GM18858 (cell line): ENCODE measurements at regions not wholly inside any gene's neighbourhood (a gene's known extent, or its start where the extent isn't known, plus 50 kb on each side); places are given as distances from the start of the nearest gene placed in this dataset.

Experiments
- ATAC-seq: cut with Tn5 transposase; IDR thresholded peaks from one replicate; pipeline ENCODE4 v1.9.1; 2021; ENCODE audit not compliant: unreplicated experiment

- no peak for ATAC-seq
Measured at GRCh38 chr3:117914540-117915100, 1120.0 kb downstream of the IGSF11 start.

- no peak for ATAC-seq
Measured at GRCh38 chr3:117916839-117917238, 1117.8 kb downstream of the IGSF11 start.

DNA sequence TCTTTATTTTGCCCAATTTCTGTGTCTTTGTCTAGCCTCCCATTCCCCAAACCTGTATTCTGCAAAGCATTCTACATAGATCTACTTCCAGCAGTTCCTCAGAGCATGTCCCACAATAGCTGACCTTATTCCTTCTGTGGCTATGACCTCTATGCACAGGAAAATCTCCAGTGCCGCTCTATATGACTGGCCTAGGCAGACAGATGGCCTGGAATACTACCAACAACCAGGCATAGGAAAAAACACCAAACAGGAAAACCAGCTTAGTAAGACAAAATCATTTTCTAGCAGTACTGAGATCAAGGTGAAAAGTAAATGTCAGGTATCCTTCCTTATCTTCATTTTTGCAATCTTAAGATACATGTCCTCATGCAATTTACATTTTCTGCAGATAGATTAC is 1115.0 kb downstream of the IGSF11 start:
- ATAC-seq: no peak

GRCh38 chr3:117920253-117920898 is 1114.3 kb downstream of the IGSF11 start:
- no peak for ATAC-seq

GRCh38 chr3:117921411-117921810 is 1113.2 kb downstream of the IGSF11 start:
- ATAC-seq: no peak

DNA sequence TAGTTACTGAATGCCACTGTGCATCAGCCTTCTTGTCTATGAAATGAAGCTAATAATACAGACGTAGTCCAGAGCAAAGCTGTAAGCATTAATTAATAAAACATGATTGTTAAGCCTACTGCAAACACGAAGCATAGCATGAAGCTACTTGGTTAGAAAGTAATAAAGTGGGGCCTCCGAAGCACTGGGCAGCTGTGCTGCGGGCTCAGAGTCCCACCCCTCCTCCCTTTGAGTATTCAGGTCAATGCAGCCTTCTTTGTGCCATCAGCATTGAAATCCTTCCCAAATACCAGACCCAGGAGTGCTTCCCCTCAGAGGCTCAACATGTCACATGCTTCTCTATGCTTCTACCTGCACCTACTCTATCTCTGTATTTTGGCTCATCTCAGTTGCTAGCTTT is 1112.6 kb downstream of the IGSF11 start:
- ATAC-seq: no peak

- ATAC-seq: no peak
Measured at GRCh38 chr3:117926819-117927218, 1107.8 kb downstream of the IGSF11 start.

GRCh38 chr3:117927825-117928224 is 1106.8 kb downstream of the IGSF11 start:
- no peak for ATAC-seq

DNA sequence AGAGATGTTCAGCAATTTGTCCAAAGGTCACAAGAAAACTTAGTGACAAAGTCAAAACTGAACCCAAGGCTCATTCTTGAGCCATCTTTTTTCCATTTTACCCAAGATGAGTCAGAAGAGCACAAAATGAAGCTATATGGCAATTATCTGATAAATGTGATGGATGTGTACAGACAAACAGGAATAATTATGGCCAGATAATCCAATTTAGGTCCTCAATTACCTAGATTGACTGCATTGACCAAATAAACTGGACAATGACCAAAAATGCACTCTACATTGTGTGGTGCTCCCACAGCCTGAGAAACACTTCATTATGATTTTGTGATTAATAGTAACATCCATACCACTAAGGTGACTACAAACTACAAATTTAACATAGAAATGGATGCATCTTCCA is 1105.8 kb downstream of the IGSF11 start:
- no peak for ATAC-seq

GRCh38 chr3:117932441-117932840 is 1102.2 kb downstream of the IGSF11 start:
- ATAC-seq: no peak

DNA sequence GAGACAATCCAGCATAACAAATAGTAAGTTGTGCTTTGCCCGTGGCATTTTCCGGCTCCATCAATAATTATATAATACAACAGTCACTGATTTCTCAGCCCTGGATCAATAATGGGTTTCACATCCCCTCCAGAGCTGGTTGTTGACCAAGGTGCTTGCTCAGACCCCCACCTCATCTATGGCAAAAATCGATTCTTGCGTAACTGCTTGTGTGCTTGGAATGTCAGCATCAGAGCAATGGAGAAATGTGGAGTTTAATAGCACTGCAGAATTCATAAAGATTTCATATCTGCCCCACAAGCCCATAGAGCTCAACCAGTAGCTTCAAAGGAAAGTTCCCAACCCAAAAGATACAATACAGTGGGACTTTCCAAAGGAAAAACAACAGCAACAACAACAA is 1098.5 kb downstream of the IGSF11 start:
- no peak for ATAC-seq

DNA sequence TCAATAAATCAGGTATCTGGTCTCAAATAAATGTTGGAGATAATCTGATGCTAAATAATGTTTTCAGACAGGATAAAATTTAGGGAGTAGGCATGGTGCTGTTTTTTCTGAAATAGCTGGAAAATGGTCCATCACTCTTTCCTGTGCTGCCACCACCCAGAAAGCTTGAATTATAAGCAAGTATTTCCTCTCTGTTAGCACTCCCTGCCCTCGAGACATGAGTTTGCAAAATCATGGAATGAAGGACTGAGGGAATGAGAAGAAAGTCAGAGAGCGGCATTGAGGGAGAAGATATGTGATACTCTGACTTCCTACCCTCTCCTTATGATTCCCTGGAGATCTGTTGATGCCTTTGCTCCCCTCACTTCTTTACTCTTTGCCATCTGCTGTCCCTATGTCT is 1095.7 kb downstream of the IGSF11 start:
- no peak for ATAC-seq

DNA sequence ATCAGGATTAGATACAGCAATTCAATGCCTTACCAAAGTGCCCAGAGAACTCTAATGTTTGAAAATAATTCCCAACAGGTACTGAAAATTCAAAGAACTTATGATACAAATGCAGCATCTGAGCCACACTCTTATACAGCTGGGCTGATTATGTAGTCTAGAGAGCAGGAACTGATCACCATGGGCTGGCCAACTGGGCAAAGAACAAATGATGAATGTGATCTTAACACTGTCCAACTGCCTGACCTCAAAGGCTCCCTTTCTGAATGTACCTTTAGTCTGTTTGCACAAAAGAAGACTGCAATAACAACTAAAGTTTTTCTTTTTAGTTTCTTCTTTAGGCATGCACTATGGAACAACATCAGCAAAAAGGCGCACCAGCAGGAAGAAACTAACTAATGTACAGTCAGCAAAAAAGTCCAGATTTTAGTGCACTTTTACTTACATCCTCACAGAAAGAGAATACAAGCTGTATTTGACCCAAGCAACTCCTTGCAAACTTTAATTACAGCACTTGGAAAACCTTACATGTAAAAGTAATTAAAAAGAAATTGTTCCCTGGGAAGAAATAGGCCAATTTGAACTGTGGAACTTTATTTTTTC is 1095.1 kb downstream of the IGSF11 start:
- ATAC-seq: no peak

- ATAC-seq: no peak
Measured at GRCh38 chr3:117941015-117941414, 1093.6 kb downstream of the IGSF11 start.

DNA sequence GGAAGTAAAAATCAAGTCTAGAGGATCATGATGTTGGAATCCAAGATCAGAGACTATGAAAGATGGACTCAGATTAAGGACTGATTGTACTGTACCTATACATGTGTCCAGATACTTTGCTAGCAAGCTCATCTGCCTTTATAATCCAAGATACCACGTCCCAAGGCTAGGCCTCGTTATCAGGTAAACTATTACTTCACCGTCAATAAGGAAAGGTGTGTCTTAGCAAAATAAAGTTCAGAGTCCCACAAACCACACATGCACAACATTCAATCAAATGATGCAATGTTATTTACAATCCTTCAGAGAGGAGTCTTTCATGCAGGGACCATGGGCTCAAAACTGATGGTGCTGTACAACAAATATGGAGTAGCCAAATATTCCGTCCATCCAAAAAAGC is 1092.9 kb downstream of the IGSF11 start:
- no peak for ATAC-seq

- ATAC-seq: no peak
Measured at GRCh38 chr3:117954131-117954530, 1080.5 kb downstream of the IGSF11 start.

DNA sequence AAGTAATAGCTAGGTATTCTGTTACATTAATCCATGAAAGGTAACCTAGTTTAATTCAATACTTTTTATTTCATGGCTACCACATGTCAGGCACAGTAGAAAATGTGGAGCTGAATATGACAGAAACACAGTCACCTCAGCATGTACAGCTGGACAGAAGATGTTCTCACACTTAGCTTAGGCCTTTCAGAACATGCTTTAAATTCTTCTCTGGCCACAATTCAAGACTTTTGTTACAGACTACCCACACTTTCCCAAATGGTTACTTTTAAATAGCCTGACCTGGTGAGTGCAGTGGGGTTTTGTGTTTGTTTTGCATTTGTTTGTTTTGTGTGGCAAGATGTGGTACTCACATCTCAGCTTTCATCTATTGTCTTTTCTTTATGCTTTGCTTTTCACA is 1079.5 kb downstream of the IGSF11 start:
- ATAC-seq: no peak

DNA sequence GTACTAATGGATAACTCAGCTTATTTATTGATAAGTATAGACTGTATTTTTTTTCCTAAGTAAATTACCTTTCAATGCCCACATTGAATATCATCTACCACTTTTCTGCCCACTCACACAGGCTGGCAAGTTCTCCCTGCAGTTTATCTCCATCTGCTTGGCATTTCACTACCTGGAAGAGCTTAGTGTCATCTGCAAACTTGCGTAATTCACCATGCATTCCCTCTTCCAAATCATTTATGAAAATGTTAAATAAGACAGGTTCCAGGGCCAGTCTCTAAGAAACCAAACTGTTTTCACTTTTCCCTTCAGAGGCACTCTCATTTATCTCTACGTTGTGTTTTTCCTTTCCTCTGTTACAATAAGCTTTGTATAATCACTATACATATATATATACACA is 1076.6 kb downstream of the IGSF11 start:
- no peak for ATAC-seq

DNA sequence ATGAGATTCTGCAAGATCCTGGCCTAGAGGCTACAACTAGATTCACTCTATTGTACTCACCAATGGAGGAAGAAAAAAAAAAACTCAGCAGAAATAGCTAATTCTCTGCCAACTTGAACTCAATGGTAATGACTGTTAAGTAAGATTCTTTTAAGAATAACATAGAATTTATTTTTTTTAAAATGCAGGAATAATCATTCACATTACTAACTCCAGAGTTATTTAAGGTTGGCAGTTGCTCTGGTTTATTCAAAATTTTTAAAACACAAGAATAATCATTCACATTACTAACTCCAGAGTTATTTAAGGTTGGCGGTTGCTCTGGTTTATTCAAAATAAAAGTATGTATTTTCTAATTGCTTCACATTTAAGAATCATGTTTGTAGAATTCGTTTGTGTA is 1071.9 kb downstream of the IGSF11 start:
- ATAC-seq: no peak

DNA sequence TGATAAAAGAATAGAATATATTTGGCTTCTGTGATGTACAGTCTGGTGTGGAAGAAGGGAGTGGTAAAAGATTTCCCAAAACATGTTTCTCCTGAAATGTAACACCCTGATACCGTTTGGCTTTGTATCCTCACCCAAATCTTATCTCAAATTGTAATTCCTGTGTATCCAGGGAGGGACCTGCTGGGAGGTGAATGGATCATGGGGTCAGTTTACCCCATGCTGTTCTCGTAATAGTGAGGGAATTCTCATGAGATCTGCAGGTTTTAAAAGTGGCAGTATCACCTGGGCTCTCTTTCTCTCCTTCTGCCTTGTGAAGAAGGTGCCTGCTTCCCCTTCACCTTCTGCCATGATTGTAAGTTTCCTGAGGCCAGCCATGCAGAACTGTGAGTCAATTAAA is 1070.8 kb downstream of the IGSF11 start:
- ATAC-seq: no peak

DNA sequence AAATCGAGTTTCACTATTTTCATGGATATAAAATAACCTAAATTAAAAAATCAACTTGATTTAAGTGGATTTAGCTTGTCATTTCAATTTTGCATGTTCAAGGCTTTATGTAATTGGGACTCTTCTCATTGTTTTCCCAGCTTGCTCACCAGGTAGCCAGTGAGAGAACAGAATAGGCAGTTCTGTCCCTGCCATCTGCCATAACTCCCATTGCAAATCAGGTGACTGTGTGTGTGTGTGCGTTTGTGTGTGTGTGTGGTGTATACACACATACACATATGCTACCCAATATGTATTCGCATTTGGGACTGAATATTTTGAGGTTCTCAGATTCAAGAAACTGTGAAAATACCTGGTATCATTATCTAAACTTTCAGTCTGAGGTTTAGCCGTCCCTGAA is 1069.8 kb downstream of the IGSF11 start:
- no peak for ATAC-seq

GRCh38 chr3:117977504-117978228 is 1057.0 kb downstream of the IGSF11 start:
- no peak for ATAC-seq
